Hepatocyte (in vitro differentiated cells): ENCODE measurements at regions not wholly inside any gene's neighbourhood (a gene's known extent, or its start where the extent isn't known, plus 50 kb on each side); places are given as distances from the start of the nearest gene placed in this dataset.

Experiments used
- EZH2 ChIP-seq: fragments of 200-600 bp; sonication (generic); IDR thresholded peaks from 2 replicates; pipeline ENCODE4 v1.6.1; 2016; ENCODE audit warnings: antibody characterized with exemption, mild to moderate bottlenecking, borderline replicate concordance
- EZH2phosphoT487 ChIP-seq: fragments of 200-600 bp; sonication (generic); IDR thresholded peaks from one replicate; pipeline ENCODE4 v1.6.1; 2018; ENCODE audit warnings: antibody characterized with exemption, mild to moderate bottlenecking, low read depth, moderate library complexity; ENCODE audit not compliant: unreplicated experiment, severe bottlenecking
- TF ChIP-seq, protein P1 (sequence below): fragments of 200-600 bp; sonication (generic); IDR thresholded peaks from 2 replicates; pipeline ENCODE4 v1.5.1; 2016; ENCODE audit warnings: antibody characterized with exemption, mild to moderate bottlenecking; ENCODE audit not compliant: poor library complexity

DNA sequence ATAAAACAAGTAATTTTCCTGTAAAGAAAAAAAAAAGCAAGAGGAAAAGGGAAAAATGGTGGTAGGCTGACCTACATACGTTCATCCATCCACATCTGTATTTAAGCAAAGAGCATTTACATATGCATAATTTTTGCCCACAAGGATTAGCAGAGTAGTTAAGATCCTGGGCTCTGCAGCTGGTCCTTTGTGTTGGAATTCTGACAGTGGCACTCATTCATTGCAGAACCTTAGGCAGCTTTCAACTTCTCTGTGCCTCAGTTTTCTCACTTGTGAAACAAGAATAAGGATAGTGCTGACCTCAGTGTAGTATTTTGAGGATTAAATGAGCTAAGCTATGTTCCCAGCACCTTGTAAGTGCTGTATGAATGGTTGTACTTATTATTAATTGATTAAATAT lies 211.3 kb downstream of the ARL4C start:
- TF ChIP-seq, protein P1, sequence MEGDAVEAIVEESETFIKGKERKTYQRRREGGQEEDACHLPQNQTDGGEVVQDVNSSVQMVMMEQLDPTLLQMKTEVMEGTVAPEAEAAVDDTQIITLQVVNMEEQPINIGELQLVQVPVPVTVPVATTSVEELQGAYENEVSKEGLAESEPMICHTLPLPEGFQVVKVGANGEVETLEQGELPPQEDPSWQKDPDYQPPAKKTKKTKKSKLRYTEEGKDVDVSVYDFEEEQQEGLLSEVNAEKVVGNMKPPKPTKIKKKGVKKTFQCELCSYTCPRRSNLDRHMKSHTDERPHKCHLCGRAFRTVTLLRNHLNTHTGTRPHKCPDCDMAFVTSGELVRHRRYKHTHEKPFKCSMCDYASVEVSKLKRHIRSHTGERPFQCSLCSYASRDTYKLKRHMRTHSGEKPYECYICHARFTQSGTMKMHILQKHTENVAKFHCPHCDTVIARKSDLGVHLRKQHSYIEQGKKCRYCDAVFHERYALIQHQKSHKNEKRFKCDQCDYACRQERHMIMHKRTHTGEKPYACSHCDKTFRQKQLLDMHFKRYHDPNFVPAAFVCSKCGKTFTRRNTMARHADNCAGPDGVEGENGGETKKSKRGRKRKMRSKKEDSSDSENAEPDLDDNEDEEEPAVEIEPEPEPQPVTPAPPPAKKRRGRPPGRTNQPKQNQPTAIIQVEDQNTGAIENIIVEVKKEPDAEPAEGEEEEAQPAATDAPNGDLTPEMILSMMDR, result no peak
- TF ChIP-seq EZH2 (no peak), EZH2phosphoT487 (no peak)
